Thyroid gland (tissue), 4 donors: ENCODE measurements at regions not wholly inside any gene's neighbourhood (a gene's known extent, or its start where the extent isn't known, plus 50 kb on each side); places are given as distances from the start of the nearest gene placed in this dataset.

Experiments used
- CTCF ChIP-seq, 6 experiments: fragments of 200-600 bp in 3 of 6; fragments of 450-650 bp in 3 of 6; sonication (generic) in 3 of 6; IDR thresholded peaks; one replicate each; pipeline ENCODE4 v1.5.1; 2016 to 2019; ENCODE audit warnings: antibody characterized with exemption in 6 of 6, mild to moderate bottlenecking in 2 of 6, inconsistent platforms in 1 of 6, moderate library complexity in 1 of 6
- POLR2A ChIP-seq, 2 donors: fragments of 450-650 bp; IDR thresholded peaks; one replicate each; pipeline ENCODE4 v1.6.1; 2017; ENCODE audit warnings: antibody characterized with exemption in 2 of 2, mild to moderate bottlenecking in 2 of 2, moderate library complexity in 1 of 2

GRCh38 chr1:55767171-55767570 is 552.0 kb upstream of the USP24 start:
- TF ChIP-seq CTCF (IDR thresholded peaks at IDR 0.05) (no peak), POLR2A (IDR thresholded peaks at IDR 0.05) (no peak)
